Testis (tissue), 2 donors: ENCODE measurements at regions not wholly inside any gene's neighbourhood (a gene's known extent, or its start where the extent isn't known, plus 50 kb on each side); places are given as distances from the start of the nearest gene placed in this dataset.

ENCODE experiments used
- CTCF ChIP-seq, 3 experiments: fragments of 450-650 bp in 2 of 3; fragments of 200-600 bp in 1 of 3; sonication (generic) in 1 of 3; IDR thresholded peaks; one replicate each; pipeline ENCODE4 v1.5.1; 2016 to 2019; ENCODE audit warnings: antibody characterized with exemption in 3 of 3, mild to moderate bottlenecking in 2 of 3, moderate library complexity in 1 of 3
- POLR2A ChIP-seq: fragments of 450-650 bp; IDR thresholded peaks from one replicate; pipeline ENCODE4 v1.6.1; 2017; ENCODE audit warnings: antibody characterized with exemption, mild to moderate bottlenecking, moderate library complexity

GRCh38 chr7:113294750-113295149 lies 176.4 kb upstream of the SMIM30 start:
- TF ChIP-seq CTCF (IDR thresholded peaks at IDR 0.05) (no peak), POLR2A (no peak)
